Lower lobe of right lung (tissue), 2 donors: ENCODE measurements at regions not wholly inside any gene's neighbourhood (a gene's known extent, or its start where the extent isn't known, plus 50 kb on each side); places are given as distances from the start of the nearest gene placed in this dataset.

Source experiments
- ATAC-seq, 2 donors: fragments of 200-7000 bp; cut with Tn5 transposase; one replicate each; pipeline ENCODE4 v1.9.1; 2020 to 2022; ENCODE audit warnings: mild to moderate bottlenecking in 2 of 2, moderate library complexity in 2 of 2
- DNase-seq: peaks from one replicate; pipeline ENCODE4 v3.0.0-alpha.2; 2020
- H3K27ac ChIP-seq: fragments of 200-600 bp; one replicate; pipeline ENCODE4 v1.8.0; 2022
- H3K27me3 ChIP-seq: fragments of 200-600 bp; one replicate; pipeline ENCODE4 v1.8.0; 2022; ENCODE audit warnings: low read depth
- H3K36me3 ChIP-seq: fragments of 200-600 bp; one replicate; pipeline ENCODE4 v1.8.0; 2022; ENCODE audit warnings: mild to moderate bottlenecking
- H3K4me1 ChIP-seq: fragments of 200-600 bp; one replicate; pipeline ENCODE4 v1.8.0; 2022
- H3K4me3 ChIP-seq: fragments of 200-600 bp; one replicate; pipeline ENCODE4 v1.8.0; 2022; ENCODE audit warnings: mild to moderate bottlenecking
- H3K9me3 ChIP-seq: fragments of 200-600 bp; one replicate; pipeline ENCODE4 v1.8.0; 2022
- CTCF ChIP-seq: fragments of 200-600 bp; IDR thresholded peaks from one replicate; pipeline ENCODE4 v1.8.0; 2022; ENCODE audit warnings: antibody characterized with exemption, mild to moderate bottlenecking
- intact Hi-C: fragments of 100-400 bp; cut with DNase I; formaldehyde crosslinking; loops from one replicate; pipeline ENCODE4 v1.11.0; 2022
- donor health status: DM: no; HTN: yes; CAD: no; lungs with severe emphysema.

GRCh38 chr13:29674532-29674931 is 79.0 kb upstream of the SLC7A1 start:
- no peaks in the 10 kb centered on the region for H3K27me3 ChIP-seq
- H3K36me3 ChIP-seq, result no peaks in the 10 kb centered on the region
- no peak for DNase-seq
- H3K4me3 ChIP-seq, result no peak overlapping the region
- intact Hi-C loops, result no loop called here
- H3K9me3 ChIP-seq, result no peaks in the 10 kb centered on the region
- no peak for TF ChIP-seq CTCF
- ATAC-seq, result no peak
- no peaks in the 10 kb centered on the region for H3K4me1 ChIP-seq
- H3K27ac ChIP-seq, result no peak overlapping the region

GRCh38 chr13:29664591-29664990 is 69.1 kb upstream of the SLC7A1 start:
- Histone ChIP-seq H3K27ac (no peak overlapping the region), H3K27me3 (no peaks in the 10 kb centered on the region), H3K36me3 (no peaks in the 10 kb centered on the region), H3K9me3 (no peaks in the 10 kb centered on the region), H3K4me3 (no peak overlapping the region), H3K4me1 (no peaks in the 10 kb centered on the region)
- intact Hi-C loops, result no loop called here
- TF ChIP-seq CTCF, result no peak
- DNase-seq (no peak), ATAC-seq (no peak)

- H3K36me3 ChIP-seq, result no peaks in the 10 kb centered on the region
- DNase-seq (no peak), ATAC-seq (no peak)
- H3K27me3 ChIP-seq, result no peaks in the 10 kb centered on the region
- no peak overlapping the region for H3K4me3 ChIP-seq
- no peaks in the 10 kb centered on the region for H3K9me3 ChIP-seq
- TF ChIP-seq CTCF, result no peak
- H3K4me1 ChIP-seq, result no peaks in the 10 kb centered on the region
- H3K27ac ChIP-seq, result no peak overlapping the region
- intact Hi-C loops, result no loop called here
Observed at GRCh38 chr13:29654843-29655547, 59.5 kb upstream of the SLC7A1 start.

GRCh38 chr13:29654384-29654783 is 58.9 kb upstream of the SLC7A1 start:
- Histone ChIP-seq H3K36me3 (no peaks in the 10 kb centered on the region), H3K27me3 (no peaks in the 10 kb centered on the region), H3K4me3 (no peak overlapping the region), H3K9me3 (no peaks in the 10 kb centered on the region), H3K4me1 (no peaks in the 10 kb centered on the region), H3K27ac (no peak overlapping the region)
- no peak for DNase-seq
- ATAC-seq, result no peak
- intact Hi-C loops, result no loop called here
- no peak for TF ChIP-seq CTCF

GRCh38 chr13:29648760-29649159 is 53.3 kb upstream of the SLC7A1 start:
- intact Hi-C loops, result no loop called here
- no peaks in the 10 kb centered on the region for H3K9me3 ChIP-seq
- no peaks in the 10 kb centered on the region for H3K36me3 ChIP-seq
- H3K27ac ChIP-seq, result no peak overlapping the region
- H3K27me3 ChIP-seq, result no peaks in the 10 kb centered on the region
- DNase-seq (no peak), ATAC-seq (no peak)
- TF ChIP-seq CTCF, result no peak
- no peaks in the 10 kb centered on the region for H3K4me1 ChIP-seq
- H3K4me3 ChIP-seq, result no peak overlapping the region
